ENCODE measurements at regions not wholly inside any gene's neighbourhood (a gene's known extent, or its start where the extent isn't known, plus 50 kb on each side); places are given as distances from the start of the nearest gene placed in this dataset.
"Not testable (repeated sequence)": the region's sequence is repeated elsewhere in the genome, so short reads cannot be mapped to it uniquely, and the experiment has no call there.

DNA sequence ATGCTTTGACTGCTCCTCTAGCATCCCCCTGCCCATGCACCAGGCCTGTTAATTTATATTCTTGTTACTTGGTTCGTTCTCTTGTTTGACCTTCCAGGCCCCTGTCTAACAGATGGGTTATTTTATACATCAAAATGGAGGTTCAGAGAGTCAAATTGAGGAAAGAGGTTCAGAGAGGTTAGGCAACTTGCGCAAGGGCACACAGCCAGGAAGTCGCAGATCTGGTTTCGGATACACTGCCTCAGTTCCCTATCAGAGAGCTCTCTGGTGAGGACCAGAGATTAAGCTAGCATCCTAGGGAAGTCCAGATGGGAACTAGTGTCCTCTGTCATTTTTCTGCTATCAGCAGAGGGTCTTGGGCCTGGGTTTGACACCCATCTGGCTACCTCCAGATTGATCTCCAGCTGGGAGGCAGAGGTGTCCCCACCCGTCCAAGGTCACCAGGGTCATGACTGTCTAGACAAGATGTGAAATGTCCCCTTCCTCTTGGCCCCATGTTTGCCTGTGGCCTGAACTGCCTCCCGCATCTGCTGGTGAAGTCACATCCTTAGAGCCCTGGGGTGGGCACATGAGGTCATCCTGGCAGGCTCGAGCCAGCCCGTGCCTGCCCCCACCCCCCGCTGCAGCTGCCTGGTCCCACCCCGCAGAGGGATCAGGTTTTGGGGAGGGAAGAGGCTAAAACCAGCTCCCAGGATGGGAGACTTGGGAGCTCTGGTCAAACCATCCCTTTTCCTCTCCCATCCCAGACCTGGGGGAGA lies 84.3 kb upstream of the NCOR2 start:
- no peak for DNase-seq

DNA sequence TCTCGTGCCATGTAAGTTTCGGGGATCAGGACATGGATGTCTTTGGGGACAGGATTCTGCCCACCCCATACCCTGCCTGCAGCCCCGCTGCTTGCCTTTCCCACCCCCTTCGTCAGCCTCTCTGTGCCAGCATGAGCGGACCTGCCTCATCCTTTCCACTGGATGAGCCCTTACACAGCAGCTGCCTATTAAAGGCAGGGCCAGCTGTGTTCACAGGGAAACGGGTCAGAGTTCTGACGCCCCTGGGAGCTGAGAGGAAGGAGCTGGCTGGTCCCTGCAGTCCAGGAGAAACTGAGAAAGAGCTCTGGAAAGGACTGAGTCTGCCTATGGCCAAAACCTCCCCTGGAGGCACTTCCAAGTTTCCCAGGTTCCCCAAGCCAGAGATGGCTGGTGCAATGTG lies 83.5 kb upstream of the NCOR2 start:
- DNase-seq, result no peak

DNA sequence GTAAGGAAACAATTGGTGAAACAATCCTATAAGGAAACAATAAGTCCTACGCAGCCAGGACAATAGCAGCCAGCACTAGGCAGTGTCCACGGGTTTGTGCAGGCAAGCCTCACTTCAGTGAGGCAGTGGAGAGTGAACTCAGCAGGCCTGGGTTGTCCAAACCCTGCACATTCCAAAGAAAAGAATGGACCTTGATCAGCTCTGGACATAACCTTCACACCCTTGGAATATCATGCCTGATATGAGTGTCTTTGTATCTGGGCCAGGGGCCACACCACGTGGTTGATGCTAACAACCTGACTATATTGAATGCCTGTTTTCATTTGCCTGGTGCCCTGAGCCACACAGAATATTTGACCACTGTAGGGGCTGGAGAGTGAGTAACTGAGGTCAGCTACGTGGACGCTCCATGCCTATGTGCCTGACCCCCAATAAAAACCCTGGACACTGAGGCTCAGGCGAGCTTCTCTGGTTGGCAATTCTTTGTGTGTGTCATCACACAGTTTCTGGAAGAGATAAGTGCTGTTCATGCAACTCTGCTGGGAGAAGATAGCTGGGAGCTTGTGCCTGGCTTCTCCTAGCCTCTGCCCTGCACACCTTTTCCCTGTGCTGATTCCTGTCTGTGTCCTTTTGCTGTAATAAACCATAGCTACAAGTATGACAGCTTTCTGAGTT lies 81.4 kb upstream of the NCOR2 start:
- DNase-seq, result no peak

GRCh38 chr12:124647316-124647715 lies 79.9 kb upstream of the NCOR2 start:
- no peak for DNase-seq

DNA sequence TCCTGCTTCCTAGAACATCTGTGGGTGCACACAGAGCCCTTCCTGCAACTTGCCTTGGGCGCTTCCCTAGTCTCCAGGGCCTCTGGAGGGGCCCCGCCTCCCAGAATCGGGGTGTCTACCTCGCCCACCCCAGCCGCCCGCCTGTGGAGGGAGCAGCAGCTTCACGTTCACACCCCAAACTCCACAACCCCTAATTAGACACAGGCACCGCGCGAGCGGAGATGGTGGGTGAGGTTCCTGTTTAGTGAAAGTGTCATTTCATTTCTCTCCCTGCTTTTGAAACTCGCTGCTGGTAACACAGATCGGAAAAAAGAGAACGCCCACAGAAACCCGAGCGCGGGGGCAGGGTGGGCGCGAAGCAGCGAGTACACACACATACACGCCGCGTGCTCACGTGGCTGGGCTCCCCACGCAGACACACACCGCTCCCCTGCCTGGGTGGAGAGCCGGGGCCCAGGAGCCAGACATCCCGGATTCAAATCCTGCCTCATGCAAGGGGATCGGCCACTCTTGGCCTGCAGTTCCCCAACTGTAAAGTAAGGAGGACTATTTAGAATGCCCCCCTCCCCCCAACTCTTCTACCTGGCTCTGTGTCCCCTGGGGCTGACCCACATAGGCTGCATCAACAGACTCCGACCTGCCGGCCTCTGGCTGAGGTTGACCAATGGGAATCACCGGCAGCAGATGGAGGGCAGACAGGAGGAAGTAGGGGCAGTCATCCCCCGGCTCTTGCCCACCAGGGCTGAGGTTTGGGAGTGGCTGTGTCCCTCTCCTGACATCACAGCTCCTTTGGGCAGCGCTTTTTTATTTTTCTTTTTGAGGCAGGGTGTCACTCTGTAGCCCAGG lies 79.2 kb upstream of the NCOR2 start:
- no peak for DNase-seq

- DNase-seq, result no peak
These were observed 78.3 kb upstream of the NCOR2 start for GRCh38 chr12:124645530-124646244.

- DNase-seq, result not testable (repeated sequence)
These were observed 76.4 kb upstream of the NCOR2 start for GRCh38 chr12:124643768-124644167.

GRCh38 chr12:124642105-124642504 lies 74.7 kb upstream of the NCOR2 start:
- DNase-seq, result no peak

DNA sequence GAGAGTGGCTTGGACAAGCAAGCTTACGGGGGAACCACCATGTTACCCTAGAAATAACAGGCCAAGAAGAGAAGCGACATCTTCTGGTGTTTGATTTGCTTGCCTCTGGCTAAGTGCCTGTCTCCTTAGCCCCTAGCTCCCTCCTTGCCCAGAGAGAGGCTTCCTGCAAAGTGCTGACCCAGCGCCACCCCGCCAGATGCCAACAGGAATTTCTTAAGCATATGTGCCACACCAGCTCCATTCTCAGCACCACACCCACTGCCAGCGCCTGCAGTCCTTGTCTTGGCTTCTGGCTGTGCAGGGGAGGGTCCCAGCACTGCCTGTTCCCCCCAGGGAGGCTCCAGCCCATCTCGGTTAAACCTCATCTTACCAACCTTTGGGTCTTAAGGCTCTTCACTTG lies 74.2 kb upstream of the NCOR2 start:
- DNase-seq, result no peak

DNA sequence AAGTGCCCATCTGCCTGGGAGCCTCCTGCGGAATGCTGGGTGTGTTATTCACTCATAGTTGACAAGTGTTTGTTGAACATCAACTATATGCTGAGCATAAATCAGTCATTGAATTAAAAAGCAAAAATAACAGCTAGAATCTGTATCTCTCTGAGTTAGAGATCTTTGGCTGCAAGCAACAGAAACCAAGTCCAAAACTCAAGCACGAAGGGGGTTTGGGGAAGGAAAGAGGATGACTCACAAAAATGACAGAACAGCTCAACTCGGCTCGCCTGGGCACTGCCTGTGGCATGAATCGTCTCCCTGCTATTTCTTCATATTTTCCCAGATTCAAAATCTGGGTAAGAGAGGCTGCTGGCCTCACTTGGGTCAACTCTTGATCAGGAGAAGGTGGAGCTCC lies 72.6 kb upstream of the NCOR2 start:
- DNase-seq, result peak; percentile 7 to 13

GRCh38 chr12:124639122-124639806 lies 71.9 kb upstream of the NCOR2 start:
- DNase-seq, result no peak

GRCh38 chr12:124637581-124637981 lies 70.2 kb upstream of the NCOR2 start:
- no peak for DNase-seq

DNA sequence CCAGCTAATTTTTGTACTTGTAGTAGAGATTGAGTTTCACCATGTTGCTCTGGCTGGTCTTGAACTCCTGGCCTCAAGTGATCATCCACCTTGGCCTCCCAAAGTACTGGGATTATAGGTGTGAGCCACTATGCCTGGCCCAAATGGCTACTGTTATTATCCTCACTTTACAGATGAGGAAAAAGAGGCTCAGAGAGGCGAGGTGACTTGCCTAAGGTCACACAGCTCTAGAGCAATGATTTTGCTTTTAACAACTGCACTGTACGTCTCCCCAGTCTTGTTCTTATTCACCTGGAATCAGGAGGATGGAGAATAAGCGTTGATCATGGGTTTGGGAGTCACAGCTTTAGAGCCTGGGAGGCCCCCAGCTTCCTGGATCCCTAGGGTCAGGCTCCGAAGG lies 69.8 kb upstream of the NCOR2 start:
- DNase-seq, result no peak

DNA sequence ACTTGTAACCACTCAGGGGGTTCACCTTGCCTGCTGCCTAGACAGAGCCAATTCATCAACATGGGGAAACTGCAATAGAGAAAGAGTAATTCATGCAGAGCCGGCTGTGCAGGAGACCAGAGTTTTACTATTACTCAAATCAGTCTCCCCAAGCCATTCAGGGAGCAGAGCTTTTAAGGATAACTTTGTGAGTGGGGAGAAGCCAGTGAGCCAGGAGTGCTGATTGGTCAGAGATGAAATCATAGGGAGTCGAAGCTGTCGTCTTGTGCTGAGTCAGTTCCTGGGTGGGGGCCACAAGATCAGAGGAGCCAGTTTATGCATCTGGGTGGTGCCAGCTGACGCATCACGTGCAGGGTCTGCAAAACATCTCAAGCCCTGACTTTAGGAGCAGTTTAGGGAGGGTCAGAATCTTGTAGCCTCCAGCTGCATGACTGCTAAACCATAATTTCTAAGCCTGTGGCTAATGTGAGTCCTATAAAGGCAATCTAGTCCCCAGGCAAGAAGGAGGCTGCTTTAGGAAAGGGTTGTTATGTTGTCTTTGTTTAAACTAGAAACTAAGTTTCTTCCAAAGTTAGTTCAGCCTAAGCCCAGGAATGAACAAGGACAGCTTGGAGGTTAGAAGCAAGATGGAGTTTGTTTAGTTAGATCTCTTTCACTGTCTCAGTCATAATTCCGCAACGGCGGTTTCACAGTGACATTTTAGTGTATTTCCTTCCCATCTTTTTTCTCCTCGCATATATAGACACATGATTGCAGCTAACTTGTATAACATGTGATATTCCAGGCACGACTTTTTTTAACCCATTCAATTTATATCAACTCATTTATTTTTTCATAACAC lies 68.9 kb upstream of the NCOR2 start:
- no peak for DNase-seq

GRCh38 chr12:124635316-124635715 lies 67.9 kb upstream of the NCOR2 start:
- DNase-seq, result no peak

DNA sequence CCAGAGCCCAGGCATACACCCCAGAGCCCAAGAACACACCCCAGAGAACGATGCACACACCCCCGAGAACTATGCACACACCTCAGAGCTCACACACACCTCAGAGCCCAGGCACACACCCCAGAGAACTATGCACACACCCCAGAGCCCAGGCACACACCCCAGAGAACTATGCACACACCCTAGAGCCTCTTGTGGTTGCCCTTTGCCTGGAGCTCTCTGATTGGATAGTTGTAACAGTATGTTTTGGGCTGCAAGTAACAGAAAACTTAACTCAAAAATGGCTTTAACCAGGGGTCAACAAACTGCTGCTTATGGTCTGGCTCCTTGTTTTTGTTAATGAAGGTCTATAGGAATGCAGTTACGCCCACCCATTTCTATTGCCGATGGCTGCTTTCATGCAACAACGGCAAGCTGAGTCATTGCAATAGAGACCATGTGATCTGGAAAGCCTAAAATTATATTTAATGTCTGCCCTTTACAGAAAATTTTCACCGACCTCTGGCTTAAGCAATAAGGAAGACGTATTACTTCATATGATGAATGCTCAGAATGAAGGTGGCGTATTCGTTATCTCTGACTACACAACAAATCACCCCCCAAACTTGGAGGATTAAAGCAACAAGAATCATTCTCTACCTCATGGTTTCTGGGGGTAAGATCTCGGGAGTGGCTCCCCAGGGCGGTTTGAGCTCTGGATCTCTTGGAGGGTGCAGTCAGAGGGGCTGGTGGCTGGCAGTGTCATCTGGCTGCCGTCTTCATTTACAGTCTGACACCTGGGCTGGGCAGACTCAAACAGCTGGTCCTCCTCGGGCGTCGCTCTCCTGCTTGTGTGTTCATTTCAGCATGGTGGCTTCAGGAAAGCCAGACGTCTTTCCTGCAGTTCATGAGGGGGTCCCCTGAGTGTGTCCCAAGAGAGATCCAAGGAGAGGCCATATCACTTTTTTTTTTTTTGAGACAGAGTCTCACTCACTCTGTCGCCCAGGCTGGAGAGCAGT lies 66.3 kb upstream of the NCOR2 start:
- peak; percentile 70 to 72 for DNase-seq

DNA sequence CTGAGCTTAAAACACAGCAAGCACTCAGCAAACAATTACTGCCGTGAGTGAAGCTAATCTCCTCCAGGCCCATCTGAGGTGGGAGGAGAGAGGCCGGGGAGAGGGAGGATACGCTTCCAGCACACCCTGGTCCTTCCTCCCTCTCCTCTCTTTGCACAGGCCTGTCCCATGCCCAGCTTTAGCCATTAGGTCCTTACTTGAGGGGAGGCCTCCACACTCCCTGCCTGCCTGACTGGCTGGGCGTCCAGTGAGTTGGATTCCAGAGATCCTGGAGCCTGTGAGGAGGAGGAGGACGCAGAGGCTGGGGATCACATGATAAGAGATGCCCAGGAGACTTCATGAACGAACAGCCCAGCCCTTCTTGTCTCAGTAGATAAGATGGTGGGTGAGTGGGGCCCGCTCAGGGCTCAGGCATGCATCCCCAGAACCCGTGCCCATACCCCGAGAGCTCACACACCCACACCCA lies 65.1 kb upstream of the NCOR2 start:
- no peak for DNase-seq

- no peak for DNase-seq
These were observed 64.4 kb upstream of the NCOR2 start for GRCh38 chr12:124631681-124632256.

- DNase-seq, result no peak
These were observed 63.4 kb upstream of the NCOR2 start for GRCh38 chr12:124630791-124631313.

All from AML-193 (cell line).